GM23338 (cell line): ENCODE measurements at regions not wholly inside any gene's neighbourhood (a gene's known extent, or its start where the extent isn't known, plus 50 kb on each side); places are given as distances from the start of the nearest gene placed in this dataset.

Experiments
- ATAC-seq: fragments of 200-7000 bp; cut with Tn5 transposase; 3 replicates; pipeline ENCODE4 v1.9.1; 2020
- DNase-seq: peaks from one replicate; pipeline ENCODE4 v3.0.0-alpha.2; 2015; ENCODE audit warnings: low spot score
- H2AFZ ChIP-seq: fragments of 200-600 bp; sonication (generic); 2 replicates; pipeline ENCODE4 v1.8.0; 2016; ENCODE audit warnings: antibody characterized with exemption, mild to moderate bottlenecking, moderate library complexity
- H3F3A ChIP-seq: fragments of 200-600 bp; sonication (generic); replicated peaks from 2 replicates; pipeline ENCODE4 v1.8.0; 2017; ENCODE audit warnings: antibody characterized with exemption, mixed run types, low read depth
- H3K27ac ChIP-seq: fragments of 200-600 bp; sonication (generic); 2 replicates; pipeline ENCODE4 v1.6.1; 2016; ENCODE audit warnings: low read depth
- H3K27me3 ChIP-seq: fragments of 200-600 bp; sonication (generic); 2 replicates; pipeline ENCODE4 v1.8.0; 2016; ENCODE audit warnings: mild to moderate bottlenecking, mixed run types, moderate library complexity; ENCODE audit not compliant: insufficient read depth
- H3K36me3 ChIP-seq: fragments of 200-600 bp; sonication (generic); 2 replicates; pipeline ENCODE4 v1.8.0; 2016; ENCODE audit warnings: mild to moderate bottlenecking; ENCODE audit not compliant: insufficient read depth
- H3K4me1 ChIP-seq: fragments of 200-600 bp; sonication (generic); 2 replicates; pipeline ENCODE4 v1.8.0; 2016; ENCODE audit warnings: mild to moderate bottlenecking, moderate library complexity; ENCODE audit not compliant: insufficient read depth
- H3K4me2 ChIP-seq: fragments of 200-600 bp; sonication (generic); 2 replicates; pipeline ENCODE4 v1.7.1; 2017; ENCODE audit warnings: mixed run types
- H3K4me3 ChIP-seq: fragments of 200-600 bp; sonication (generic); 2 replicates; pipeline ENCODE4 v1.6.1; 2016; ENCODE audit warnings: mixed run types
- H3K79me2 ChIP-seq: fragments of 200-600 bp; sonication (generic); replicated peaks from 2 replicates; pipeline ENCODE4 v1.8.0; 2017; ENCODE audit warnings: mild to moderate bottlenecking; ENCODE audit not compliant: insufficient read depth
- H3K9me2 ChIP-seq: fragments of 200-600 bp; sonication (generic); 2 replicates; pipeline ENCODE4 v1.8.0; 2017; ENCODE audit not compliant: insufficient read depth
- H4K20me1 ChIP-seq: fragments of 200-600 bp; sonication (generic); replicated peaks from 2 replicates; pipeline ENCODE4 v1.8.0; 2017; ENCODE audit warnings: mild to moderate bottlenecking; ENCODE audit not compliant: insufficient read depth
- H3K27ac Mint-ChIP-seq: 2 replicates; pipeline ENCODE4 v1.8.0; 2020; ENCODE audit warnings: inconsistent platforms, mild to moderate bottlenecking, moderate library complexity, mixed read lengths
- H3K27me3 Mint-ChIP-seq: 3 replicates; pipeline ENCODE4 v1.8.0; 2022; ENCODE audit warnings: low read depth, mild to moderate bottlenecking, moderate library complexity, mixed read lengths, inconsistent platforms; ENCODE audit not compliant: insufficient read depth, poor library complexity
- H3K36me3 Mint-ChIP-seq: 3 replicates; pipeline ENCODE4 v1.8.0; 2021; ENCODE audit warnings: low read depth, mild to moderate bottlenecking, inconsistent platforms, moderate library complexity, mixed read lengths
- H3K4me1 Mint-ChIP-seq: 3 replicates; pipeline ENCODE4 v1.8.0; 2020; ENCODE audit warnings: mild to moderate bottlenecking, inconsistent platforms, mixed read lengths
- H3K4me3 Mint-ChIP-seq: 3 replicates; pipeline ENCODE4 v1.8.0; 2021; ENCODE audit warnings: moderate library complexity, mild to moderate bottlenecking, inconsistent platforms, mixed read lengths
- H3K9me3 Mint-ChIP-seq: 3 replicates; pipeline ENCODE4 v1.8.0; 2020; ENCODE audit warnings: moderate library complexity, mild to moderate bottlenecking, inconsistent platforms, mixed read lengths
- CREB1 ChIP-seq: fragments of 250-450 bp; sonication (Bioruptor Pico); IDR thresholded peaks from 2 replicates; pipeline ENCODE4 v1.5.0; 2020; ENCODE audit warnings: low read depth, mild to moderate bottlenecking, moderate library complexity
- EZH2phosphoT487 ChIP-seq: fragments of 200-600 bp; sonication (generic); IDR thresholded peaks from one replicate; pipeline ENCODE4 v1.8.1; 2018; ENCODE audit warnings: antibody characterized with exemption; ENCODE audit not compliant: unreplicated experiment
- NANOG ChIP-seq: IDR thresholded peaks from 2 replicates; pipeline ENCODE4 v1.6.1; 2016; ENCODE audit warnings: antibody characterized with exemption, borderline replicate concordance
- POLR2AphosphoS5 ChIP-seq: IDR thresholded peaks from 2 replicates; pipeline ENCODE4 v1.6.1; 2016; ENCODE audit warnings: antibody characterized with exemption, low read depth
- REST ChIP-seq: IDR thresholded peaks from one replicate; pipeline ENCODE4 v1.6.1; 2018; ENCODE audit warnings: antibody characterized with exemption; ENCODE audit not compliant: unreplicated experiment
- STAT1 ChIP-seq: IDR thresholded peaks from one replicate; pipeline ENCODE4 v1.6.1; 2016; ENCODE audit warnings: antibody characterized with exemption; ENCODE audit not compliant: unreplicated experiment
- ZNF114 ChIP-seq: fragments of 250-450 bp; sonication (Bioruptor Pico); IDR thresholded peaks from 2 replicates; pipeline ENCODE4 v1.5.0; 2020; ENCODE audit warnings: mild to moderate bottlenecking, moderate library complexity
- ZNF462 ChIP-seq: fragments of 250-450 bp; sonication (Bioruptor Pico); IDR thresholded peaks from 2 replicates; pipeline ENCODE4 v1.5.0; 2020; ENCODE audit warnings: mild to moderate bottlenecking, moderate library complexity

DNA sequence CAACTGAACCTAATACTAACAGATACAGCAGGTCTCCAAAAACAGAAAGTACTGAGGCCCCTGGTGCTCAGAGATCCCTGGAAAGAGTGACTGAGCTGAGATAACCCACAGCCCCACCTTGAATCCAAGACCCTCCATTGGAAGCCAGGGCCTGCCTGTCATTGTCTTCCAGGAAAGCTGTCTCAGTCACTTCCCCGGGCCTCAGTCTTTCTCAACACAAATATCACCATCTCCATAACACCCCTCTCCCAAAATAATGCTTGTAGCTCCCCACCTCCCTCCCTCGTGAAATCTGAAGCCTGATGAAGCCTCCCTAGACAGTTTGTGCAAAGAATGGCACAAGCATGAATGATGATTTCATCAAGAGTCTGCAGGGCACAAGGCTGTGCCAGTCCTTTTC lies 138.2 kb upstream of the LRFN2 start:
- Mint-ChIP-seq H3K4me1 (peaks cover 29% of the 10 kb centered on the region), H3K27ac (no peak overlapping the region), H3K36me3 (no peaks in the 10 kb centered on the region), H3K27me3 (peaks cover 4% of the 10 kb centered on the region), H3K9me3 (no peaks in the 10 kb centered on the region), H3K4me3 (no peak overlapping the region)
- no peaks in the 10 kb centered on the region for H3K79me2 ChIP-seq
- no peaks in the 10 kb centered on the region for H3K9me2 ChIP-seq
- H3K4me3 ChIP-seq, result no peak overlapping the region
- no peaks in the 10 kb centered on the region for H3K36me3 ChIP-seq
- ATAC-seq, result no peak
- H3F3A ChIP-seq, result no peaks in the 10 kb centered on the region
- no peaks in the 10 kb centered on the region for H3K27me3 ChIP-seq
- DNase-seq, result no peak
- H2AFZ ChIP-seq, result no peak overlapping the region
- H4K20me1 ChIP-seq, result no peaks in the 10 kb centered on the region
- H3K4me1 ChIP-seq, result peaks cover 14% of the 10 kb centered on the region
- TF ChIP-seq NANOG (no peak), REST (no peak), ZNF114 (no peak)
- H3K27ac ChIP-seq, result no peak overlapping the region
- no peak overlapping the region for H3K4me2 ChIP-seq

DNA sequence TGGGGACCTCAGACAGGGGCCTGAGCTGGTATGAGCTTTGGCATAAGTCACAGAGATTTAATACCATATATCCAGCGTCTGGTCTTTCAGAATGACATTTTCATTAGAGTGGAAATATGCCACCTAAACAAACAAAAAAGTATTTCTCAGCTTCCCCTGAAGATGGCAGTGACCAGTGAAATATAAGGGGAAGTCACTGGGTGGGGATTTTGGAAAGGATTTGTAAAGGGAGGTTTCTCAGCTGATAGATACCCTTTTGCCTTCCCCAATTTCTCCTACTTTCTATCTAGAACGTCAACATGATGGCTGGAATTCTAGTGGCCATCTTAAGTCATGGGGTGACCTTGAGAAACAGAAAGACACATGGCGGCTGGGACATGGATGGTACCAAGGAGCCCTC lies 137.7 kb upstream of the LRFN2 start:
- no peaks in the 10 kb centered on the region for H3K79me2 ChIP-seq
- no peak overlapping the region for H3K27ac ChIP-seq
- H3K9me3 Mint-ChIP-seq, result no peaks in the 10 kb centered on the region
- H3K4me1 Mint-ChIP-seq, result peaks cover 29% of the 10 kb centered on the region
- H3K4me3 ChIP-seq, result no peak overlapping the region
- no peaks in the 10 kb centered on the region for H3F3A ChIP-seq
- DNase-seq, result no peak
- H3K36me3 ChIP-seq, result no peaks in the 10 kb centered on the region
- peaks cover 12% of the 10 kb centered on the region for H3K4me1 ChIP-seq
- H2AFZ ChIP-seq, result no peak overlapping the region
- H4K20me1 ChIP-seq, result no peaks in the 10 kb centered on the region
- H3K4me2 ChIP-seq, result no peak overlapping the region
- H3K9me2 ChIP-seq, result no peaks in the 10 kb centered on the region
- no peak for ATAC-seq
- no peak overlapping the region for H3K4me3 Mint-ChIP-seq
- H3K27ac Mint-ChIP-seq, result no peak overlapping the region
- H3K27me3 Mint-ChIP-seq, result peaks cover 8% of the 10 kb centered on the region
- H3K36me3 Mint-ChIP-seq, result no peaks in the 10 kb centered on the region
- no peaks in the 10 kb centered on the region for H3K27me3 ChIP-seq
- no peak for TF ChIP-seq REST
- no peak for TF ChIP-seq CREB1
- TF ChIP-seq ZNF462 (CRISPR knock-in tag), result no peak
- TF ChIP-seq STAT1, result no peak
- TF ChIP-seq POLR2AphosphoS5, result no peak
- TF ChIP-seq EZH2phosphoT487, result no peak
